ENCODE measurements at regions not wholly inside any gene's neighbourhood (a gene's known extent, or its start where the extent isn't known, plus 50 kb on each side); places are given as distances from the start of the nearest gene placed in this dataset.
A peak's percentile ranks its signal among the peaks of the same experiment; 100 is the strongest.

DNA sequence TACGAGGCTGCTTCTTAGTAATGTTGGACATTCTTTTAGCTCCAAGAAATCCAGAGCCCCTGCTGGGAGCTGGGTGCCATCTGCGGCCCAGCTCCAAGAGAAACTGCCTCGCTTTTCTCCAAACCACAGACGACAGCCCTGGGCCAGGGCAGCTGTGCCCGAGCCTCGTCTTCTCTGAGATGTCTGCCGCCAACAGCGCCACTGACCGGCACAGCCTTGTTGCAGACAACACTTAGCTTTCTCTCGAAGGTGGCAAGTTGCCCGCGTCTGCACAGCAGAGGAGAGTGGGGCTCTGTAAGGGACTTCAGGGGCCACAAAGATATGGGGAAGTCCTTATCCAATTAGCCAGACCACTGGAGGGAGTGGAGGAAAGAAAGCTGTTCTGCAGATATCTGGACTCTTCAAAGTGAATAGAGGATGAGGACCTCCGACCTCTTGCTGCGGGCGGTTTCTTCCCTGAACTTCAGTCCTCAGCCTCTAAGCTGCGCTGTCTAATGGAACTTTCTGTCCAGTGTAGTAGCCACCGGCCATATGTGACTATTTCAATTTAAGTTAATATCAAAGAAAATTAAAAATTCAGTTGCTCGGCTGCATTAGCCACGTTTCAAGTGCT lies 63.9 kb upstream of the DISP3 start:
- peak; percentile 24 for DNase-seq

DNA sequence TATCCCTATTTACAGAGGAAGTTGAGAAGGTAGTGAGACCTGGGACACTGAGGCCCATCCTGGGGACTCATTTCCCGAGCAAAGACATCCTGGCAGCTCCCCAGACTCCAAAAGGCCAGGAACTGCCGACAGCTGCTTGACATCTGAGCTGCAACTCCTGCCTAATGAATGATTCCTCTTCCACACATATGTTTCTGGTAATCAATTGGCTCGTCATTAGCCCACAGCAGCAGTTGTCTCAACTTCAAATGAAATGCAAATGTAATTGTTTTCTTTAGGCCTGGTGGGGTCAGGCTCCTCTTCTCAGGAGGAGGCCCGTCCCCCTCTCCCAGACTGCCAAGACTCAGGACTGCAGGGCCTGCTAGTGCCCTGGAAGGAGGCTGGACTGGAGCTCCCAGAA lies 61.8 kb upstream of the DISP3 start:
- DNase-seq: no peak

DNA sequence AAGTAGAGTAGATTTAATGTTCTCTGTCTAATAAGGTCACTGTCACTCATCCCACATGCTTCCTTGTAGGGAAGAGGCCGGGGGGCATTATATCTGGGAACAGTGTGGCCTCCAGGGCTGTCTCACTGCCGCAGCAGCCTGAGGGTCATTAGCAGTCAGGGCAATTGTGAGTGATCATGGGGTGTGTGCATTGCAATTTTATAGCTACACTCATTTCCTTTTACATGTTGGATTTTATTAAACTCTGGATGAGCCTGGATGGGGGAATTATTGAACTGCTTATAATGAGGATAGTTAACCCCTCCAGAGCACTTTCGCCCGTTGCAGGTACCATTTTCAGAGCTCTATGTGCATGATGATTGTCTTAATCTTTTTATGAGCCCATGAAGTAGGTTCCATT lies 60.9 kb upstream of the DISP3 start:
- DNase-seq: no peak

DNA sequence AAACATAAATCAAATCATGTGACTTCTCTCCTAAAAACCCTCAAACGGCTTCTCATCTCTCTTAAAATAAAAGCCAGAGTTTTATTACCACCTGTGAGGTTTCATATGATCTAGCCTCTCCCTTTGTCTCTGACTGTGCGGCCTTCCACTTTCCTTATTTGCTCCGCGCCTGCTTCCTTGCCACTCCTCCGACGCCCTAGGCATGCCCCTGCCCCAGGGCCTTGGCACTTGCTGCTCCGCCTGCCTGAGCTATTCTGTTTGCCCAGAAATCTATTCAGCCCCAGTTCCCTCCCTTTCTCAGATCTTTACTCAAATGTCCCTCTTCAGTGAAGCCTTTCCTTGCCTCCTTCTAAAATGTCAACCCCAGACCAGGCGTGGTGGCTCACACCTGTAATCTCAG lies 57.5 kb upstream of the DISP3 start:
- DNase-seq: no peak

DNA sequence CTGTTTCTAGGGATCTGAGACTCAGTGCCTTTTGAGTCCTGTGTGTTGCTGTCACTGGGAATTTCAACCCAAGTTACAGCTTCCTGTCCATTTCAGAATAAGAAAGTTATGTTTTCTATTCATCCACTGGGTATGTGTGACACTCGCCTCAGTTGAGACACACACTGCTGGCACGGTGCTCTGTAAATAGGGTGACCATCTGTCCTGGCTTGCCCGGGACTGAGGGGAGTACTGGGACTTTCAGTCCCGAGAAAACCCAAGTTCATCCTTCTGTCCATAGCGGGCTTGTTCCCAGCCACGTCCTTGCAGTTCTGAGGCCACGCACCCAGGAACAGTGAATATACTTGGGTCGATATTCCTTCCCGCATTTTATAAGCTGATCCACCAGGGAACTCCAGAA lies 56.3 kb upstream of the DISP3 start:
- DNase-seq: no peak

DNA sequence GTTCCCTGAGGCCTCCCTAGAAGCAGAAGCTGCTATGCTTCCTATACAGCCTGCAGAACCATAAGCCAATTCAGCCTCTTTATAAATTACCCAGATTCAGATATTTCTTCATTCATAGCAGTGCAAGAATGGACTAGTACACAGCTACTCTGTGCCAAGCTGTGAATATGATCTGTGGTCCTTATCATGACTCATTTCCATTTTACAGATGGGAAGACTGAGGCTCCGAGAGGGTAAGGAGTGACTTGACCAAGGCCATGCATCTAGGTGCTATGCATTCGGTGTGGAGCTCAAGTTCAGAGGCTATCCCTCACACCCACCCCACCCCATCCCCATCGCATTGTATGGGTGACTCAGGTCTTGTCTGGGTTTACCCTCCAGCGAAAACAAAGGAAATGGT lies 52.3 kb upstream of the DISP3 start:
- no peak for DNase-seq

DNA sequence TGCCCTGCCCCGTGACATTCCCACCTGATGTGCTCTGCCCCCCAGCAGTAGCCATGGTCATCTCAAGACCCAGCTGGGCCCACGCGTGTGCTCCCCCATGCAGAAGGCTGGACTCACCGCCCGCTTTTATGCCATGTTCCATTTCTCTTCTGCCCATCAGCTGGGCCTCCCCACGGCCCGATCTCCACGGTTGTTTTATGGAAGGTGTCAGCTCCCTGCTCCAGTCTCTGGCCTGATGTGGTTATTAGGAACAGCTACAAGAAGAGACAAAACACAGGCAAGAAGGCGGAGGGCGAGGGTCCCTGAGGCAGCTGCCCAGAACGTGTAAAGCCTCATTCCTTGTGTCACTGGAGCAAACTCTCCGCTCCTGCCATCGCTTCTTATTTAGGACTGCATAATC lies 50.2 kb upstream of the DISP3 start:
- no peak for DNase-seq

Data from hematopoietic multipotent progenitor cell treated with erythropoietin and hydrocortisone succinate and interleukin-3 and kit ligand, for 4 days (in vitro differentiated cells).